HG03378 (cell line): ENCODE measurements at regions not wholly inside any gene's neighbourhood (a gene's known extent, or its start where the extent isn't known, plus 50 kb on each side); places are given as distances from the start of the nearest gene placed in this dataset.
"Not testable (repeated sequence)": the region's sequence is repeated elsewhere in the genome, so short reads cannot be mapped to it uniquely, and the experiment has no call there.

Experiments used
- ATAC-seq: cut with Tn5 transposase; IDR thresholded peaks from one replicate; pipeline ENCODE4 v1.9.1; 2021; ENCODE audit warnings: mild to moderate bottlenecking, moderate library complexity; ENCODE audit not compliant: unreplicated experiment

DNA sequence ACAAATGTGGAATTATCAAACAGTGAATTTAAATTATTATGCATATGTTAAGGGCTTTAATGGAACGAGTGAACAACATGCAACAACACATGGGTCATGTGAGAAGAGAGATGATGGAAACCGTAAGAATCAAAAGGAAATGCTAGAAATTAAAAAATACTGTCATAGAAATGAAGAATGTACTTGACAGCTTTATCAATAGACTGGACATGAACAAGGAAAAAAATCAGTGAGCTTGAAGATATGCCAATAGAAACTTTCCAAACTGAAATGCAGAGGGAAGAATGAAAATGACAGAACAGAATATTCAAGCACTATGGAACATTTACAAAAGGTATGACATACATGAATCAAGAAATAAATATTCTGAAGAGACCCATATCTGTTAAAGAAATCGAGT lies 117.7 kb upstream of the KCNJ3 start:
- ATAC-seq, result no peak

DNA sequence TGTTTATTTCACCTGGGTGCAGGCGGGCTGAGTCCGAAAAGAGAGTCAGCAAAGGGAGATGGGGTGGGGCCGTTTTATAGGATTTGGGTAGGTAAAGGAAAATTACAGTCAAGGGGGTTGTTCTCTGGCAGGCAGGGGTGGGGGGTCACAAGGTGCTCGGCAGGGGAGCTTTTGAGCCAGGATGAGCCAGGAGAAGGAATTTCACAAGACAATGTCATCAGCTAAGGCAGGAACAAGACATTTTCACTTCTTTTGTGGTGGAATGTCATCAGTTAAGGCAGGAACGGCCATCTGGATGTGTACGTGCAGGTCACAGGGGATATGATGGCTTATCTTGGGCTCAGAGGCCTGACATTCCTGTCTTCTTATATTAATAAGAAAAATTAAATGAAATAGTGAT lies 115.8 kb upstream of the KCNJ3 start:
- not testable (repeated sequence) for ATAC-seq

DNA sequence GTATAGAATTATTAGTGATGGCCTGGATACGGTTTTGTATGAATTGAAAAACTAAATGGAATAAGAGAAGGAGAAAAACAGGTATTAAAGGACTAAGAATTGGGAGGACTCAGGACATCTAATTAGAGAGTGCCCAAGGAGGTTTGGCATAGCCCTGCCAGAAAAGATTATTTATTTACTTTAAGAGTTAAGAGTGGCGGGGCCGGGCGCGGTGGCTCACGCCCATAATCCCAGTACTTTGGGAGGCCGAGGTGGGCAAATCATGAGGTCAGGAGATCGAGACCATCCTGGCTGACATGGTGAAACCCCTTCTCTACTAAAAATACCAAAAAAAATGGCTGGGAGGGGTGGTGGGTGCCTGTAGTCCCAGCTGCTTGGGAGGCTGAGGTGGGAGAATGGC lies 115.2 kb upstream of the KCNJ3 start:
- ATAC-seq, result not testable (repeated sequence)

DNA sequence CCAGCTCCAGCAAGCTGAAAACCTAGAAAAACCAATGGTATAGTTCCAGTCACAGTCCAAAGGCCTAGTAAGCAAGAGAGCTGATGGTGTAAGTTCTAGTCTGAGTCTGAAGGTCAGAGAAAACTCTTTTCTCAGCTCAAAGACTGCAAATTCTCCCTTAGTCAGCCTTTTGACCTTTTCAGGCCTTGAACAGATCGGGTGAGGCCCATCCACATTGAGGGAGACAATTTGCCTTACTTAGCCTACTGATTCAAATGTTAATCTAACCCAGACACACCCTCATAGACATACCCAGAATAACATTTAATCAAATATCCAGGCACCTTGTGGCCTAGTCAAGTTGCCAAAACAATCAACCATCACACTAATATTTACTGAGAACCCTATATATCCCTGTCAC lies 110.8 kb upstream of the KCNJ3 start:
- ATAC-seq, result no peak

DNA sequence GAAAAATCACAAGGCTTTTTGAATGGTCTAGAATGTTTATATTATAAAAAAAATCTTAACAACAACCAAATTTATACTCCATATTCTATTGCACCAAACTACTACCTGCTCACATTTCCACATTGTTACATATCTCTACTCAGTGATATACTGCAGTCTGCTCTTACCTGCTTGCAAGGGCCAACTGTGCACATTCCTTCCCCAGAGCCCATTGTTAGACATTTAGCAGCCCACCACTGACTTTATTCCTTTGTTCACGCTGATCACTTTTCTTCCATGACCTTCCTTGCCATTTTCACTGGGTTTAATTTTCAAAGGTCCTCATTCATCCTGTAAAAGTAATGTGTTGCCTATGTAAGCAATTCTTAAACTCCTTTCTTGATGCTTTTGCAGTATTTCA lies 109.7 kb upstream of the KCNJ3 start:
- no peak for ATAC-seq

DNA sequence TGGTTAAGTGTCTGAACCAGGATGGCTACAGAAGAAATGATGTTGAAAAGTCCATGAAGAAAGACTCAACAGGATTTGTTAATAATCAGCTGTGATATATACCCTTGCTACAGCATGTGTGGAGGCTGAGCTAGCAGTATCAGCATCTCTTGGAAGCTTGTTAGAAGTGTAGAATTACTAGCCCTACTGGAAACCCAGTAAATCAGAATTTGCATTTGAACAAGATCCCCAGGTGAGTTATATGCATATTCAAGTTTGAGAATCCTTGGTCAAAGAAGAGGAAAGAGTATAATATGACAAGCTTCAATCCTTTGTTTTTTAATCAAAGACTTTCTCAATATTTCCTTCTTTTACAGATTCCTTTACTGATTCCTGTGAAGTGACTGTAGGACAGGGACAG lies 109.0 kb upstream of the KCNJ3 start:
- ATAC-seq, result no peak

DNA sequence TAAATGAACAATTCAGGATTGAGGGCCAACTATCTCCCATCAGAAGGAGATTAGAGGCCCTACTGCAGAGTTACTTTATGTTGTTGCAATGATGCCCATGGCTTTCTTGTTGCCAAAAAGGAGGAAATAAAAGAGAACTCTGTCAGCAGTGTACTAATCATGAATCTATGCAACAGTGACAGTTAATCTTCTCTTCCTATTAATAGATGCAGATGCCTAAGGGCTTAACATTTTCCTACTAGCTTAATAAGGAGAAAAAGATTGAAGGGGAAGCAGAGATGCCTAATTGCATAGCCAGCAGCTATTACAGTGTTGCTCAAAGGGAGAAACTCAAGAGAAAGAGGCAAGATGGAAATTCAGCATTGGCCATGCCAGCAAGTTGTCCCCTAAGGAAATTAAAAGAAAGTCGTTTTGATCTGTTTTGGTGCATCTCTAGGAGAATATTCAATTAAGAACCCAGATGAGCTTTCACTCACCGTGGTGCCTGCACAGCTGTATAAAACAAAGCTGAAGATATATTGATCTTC lies 107.1 kb upstream of the KCNJ3 start:
- no peak for ATAC-seq

DNA sequence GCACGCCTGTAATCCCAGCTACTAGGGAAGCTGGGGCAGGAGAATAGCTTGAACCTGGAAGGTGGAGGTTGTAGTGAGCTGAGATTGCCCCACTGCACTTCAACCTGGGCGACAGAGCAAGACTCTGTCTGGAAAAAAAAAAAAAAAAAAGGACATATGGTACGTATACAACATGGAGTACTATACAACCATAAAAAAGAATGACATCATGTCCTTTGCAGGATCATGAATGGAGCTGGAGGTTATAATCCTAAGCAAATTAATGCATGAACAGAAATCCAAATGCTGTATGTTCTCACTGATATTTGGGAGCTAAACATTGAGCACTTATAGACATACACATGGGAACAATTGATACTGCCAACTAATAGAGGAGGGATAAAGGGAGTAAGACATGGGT lies 99.3 kb upstream of the KCNJ3 start:
- no peak for ATAC-seq

DNA sequence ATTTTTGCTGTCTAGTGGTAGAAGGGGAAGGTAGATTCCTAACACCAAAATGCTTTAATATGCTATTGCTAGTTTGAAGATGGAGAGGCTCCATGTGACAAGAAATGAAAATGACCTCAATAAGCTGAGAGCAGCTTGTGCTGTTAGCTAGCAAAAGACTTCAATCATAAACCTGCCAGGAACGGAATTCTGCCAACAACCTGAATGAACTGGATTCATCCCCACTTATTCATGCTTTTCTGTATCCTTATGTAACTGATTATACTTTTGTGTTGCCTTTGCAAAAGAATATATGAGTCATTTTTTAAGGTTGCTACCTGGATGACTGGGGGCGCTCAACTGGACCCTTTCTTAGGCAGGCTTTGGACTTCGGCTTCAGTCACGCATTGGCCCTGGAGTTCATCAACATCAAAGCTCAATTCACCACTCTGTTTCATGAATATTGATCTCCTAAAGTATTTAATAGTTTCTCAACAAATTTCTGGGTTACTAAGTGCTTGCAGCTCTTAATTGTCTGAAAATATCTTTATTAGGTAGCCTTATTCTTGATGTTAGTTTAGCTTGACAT lies 97.5 kb upstream of the KCNJ3 start:
- ATAC-seq, result no peak

DNA sequence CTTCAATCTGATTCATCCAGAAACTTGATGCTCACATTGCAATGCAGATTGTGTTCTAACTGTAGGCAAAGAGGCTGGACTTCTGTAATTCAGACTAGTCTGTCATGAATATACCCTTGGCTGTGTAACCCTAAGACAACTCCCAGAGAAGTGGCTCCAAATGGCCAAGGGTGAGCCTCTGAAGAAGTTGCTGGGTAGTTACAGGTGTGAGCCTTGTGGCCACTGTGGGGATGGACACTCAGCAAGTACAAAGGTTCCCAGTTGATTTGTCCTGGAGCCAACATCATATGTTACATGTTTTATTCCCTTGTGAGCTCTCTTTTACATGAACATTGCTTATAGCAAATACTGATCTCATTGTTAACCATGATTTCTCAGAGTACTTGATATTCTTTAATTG lies 94.8 kb upstream of the KCNJ3 start:
- ATAC-seq, result no peak

DNA sequence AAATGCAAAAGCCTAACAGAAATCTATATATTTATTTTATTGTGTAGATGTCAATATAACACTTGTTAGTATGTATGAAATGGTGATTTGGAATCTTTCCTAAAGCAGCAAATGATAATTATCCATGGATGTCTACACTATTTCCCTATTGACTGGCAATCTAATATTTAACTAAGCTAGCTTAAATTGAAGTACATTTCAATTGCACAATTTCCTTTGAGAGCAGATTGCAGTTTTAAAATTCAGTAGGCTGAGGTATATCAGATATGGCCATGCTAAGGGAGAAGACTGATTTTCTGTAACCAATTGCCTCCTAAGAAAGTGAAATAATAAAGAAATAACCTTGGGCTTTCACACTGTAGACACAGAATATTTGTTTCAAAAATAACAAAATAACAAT lies 90.1 kb upstream of the KCNJ3 start:
- no peak for ATAC-seq

DNA sequence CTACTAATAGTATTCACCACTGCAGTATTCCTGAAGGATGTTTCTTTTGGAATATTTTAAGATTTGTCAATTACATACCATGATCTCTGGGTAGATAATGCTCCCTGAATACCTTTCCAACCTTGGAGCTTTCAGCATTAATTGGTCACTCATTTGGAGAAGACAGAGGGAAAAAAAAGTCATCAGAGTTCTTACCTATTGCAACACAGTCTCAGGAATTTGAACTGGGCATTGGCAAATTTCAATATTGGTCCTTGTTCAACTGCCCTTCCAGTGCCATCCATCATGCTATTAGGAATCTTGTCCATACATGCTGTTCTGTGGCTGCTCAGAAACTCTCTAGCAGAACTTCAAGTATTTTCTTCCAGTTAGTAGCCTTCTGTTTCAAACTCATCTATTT lies 83.6 kb upstream of the KCNJ3 start:
- ATAC-seq, result no peak

DNA sequence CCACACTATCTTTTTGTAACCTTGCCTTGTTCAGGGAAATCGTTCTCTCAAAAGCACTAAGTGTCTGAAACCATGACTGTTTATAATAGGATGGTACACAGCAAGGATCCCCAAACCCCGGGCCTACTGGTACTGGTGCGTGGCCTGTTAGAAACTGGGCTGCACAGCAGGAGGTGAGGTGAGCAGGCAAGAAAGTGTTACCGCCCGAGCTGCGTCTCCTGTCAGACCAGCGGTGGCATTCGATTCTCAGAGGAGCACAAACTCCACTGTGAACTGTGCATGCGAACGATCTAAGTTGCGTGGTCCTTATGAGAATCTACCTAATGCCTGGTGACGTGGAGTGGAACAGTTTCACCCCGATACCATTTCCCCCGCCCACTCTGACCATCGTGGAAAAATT lies 81.8 kb upstream of the KCNJ3 start:
- no peak for ATAC-seq

DNA sequence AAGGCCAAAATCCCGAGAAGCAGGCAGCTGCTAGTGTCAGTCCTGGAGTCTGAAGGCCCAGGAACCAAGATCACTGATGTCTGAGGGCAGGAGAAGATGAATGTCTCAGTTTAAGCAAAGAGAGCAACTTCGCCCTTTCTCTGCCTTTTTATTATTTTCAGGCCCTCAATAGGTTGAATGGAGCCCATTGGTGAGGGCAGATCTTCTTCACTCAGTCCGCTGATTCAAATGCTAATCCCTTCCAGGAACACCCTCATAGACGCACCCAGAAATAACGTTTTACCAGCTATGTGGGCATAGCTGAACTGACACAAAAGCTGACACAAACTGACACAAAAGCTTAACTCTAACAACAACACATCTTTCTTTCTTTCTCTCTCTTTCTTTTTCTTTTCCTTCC lies 78.0 kb upstream of the KCNJ3 start:
- ATAC-seq, result no peak

DNA sequence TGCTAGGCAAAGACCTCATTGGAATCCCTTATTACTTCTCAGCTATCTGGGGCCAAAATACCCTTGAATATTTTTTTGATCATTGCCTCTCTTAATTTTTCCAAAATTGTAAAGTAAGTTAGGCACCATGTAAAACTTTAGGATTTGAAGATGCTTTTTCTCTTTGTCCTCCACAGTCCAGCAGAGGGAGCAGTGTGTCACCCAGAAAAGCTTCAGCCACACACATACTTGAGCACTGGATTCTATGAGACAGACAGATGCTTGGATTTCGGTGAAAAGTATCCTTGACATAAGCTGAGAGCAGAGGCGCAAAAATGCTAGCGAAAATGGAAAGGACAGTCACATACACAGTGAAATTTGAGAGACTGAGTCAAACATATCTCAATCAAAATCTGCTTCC lies 74.7 kb upstream of the KCNJ3 start:
- peak; percentile 67 for ATAC-seq

DNA sequence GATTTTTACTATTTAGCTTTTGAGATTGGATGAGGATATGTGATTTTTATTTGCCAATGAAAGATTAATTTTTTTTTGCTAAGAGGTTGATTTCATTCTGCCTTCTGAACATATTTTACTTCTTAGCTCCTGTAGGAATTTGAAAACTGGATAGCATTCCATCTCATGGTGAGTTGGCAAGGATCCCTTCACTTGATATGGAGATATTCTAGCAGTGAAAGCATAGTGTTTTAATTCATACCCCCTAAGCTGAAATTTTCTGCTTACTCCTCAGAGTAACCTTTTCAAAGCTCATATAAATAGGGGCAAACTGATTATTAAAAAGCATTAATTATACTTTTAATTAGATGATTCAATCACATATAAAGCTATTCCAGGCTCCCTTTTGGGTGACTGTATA lies 61.0 kb upstream of the KCNJ3 start:
- no peak for ATAC-seq

DNA sequence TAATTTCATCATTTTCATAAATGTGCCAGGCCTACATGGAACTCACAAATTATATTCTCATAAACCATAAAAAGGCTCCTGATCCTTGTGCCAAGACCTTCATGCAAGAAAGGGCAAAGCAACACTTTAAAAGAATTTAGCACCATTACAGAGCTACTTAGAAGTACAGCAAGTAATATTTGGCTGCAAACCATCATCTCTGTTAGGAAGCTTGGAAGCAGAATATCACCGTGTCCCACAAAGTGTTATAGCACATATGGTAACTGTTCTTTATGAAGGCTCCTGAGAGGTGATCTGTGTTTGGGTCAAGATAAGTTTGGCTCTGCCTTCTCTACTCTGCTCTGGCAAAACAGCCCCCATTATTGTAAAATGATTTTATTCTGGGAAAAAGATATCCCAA lies 59.7 kb upstream of the KCNJ3 start:
- no peak for ATAC-seq

DNA sequence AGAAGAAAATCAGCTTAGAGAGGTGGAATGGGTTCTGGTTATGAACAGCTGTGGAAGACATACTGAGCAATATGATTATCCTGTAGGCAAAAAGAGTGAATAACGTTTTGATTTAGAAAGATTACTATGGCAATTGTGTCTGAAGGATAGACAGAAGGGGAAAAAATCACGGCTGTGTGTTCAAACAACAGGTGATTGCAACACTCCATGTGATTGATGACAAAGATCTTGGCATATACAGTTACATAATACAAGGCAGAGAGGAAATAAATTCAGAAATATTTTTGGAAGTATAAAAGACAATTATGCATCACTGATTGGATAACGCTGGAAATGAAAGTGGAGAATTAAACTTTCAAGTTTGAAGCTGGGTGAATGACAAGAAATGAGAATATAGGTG lies 58.5 kb upstream of the KCNJ3 start:
- no peak for ATAC-seq
